ENCODE measurements at regions not wholly inside any gene's neighbourhood (a gene's known extent, or its start where the extent isn't known, plus 50 kb on each side); places are given as distances from the start of the nearest gene placed in this dataset.

DNA sequence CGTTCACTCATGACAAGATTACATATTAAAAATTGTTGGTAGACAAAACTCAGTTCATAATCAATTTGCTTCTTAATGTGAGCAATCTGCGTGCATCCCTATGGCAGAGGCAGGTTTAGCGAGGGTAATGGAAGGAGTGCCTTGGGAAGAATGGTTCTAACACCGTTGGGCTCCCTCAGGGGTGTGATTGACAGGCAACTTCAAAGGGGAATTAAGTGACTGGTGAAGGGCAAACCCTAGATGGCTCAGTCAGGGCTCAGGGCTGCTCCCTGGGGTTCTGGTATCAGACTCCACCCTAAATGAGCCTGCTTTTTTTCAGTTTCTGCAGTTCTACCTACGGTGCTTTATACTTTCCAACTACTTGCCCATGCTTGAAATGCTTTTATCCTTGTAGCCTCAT lies 419.5 kb upstream of the CELF4 start:
- no peak for TF ChIP-seq POLR2AphosphoS5 (IDR thresholded peaks at IDR 0.05)
- no peak for TF ChIP-seq POLR2A (IDR thresholded peaks at IDR 0.05)
- TF ChIP-seq, protein P1, sequence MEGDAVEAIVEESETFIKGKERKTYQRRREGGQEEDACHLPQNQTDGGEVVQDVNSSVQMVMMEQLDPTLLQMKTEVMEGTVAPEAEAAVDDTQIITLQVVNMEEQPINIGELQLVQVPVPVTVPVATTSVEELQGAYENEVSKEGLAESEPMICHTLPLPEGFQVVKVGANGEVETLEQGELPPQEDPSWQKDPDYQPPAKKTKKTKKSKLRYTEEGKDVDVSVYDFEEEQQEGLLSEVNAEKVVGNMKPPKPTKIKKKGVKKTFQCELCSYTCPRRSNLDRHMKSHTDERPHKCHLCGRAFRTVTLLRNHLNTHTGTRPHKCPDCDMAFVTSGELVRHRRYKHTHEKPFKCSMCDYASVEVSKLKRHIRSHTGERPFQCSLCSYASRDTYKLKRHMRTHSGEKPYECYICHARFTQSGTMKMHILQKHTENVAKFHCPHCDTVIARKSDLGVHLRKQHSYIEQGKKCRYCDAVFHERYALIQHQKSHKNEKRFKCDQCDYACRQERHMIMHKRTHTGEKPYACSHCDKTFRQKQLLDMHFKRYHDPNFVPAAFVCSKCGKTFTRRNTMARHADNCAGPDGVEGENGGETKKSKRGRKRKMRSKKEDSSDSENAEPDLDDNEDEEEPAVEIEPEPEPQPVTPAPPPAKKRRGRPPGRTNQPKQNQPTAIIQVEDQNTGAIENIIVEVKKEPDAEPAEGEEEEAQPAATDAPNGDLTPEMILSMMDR (IDR thresholded peaks at IDR 0.05), result no peak
- no peak for DNase-seq (ENCODE audit: low spot score in 2 of 2)
- Histone ChIP-seq H3K27ac (no peak overlapping the region), H3K4me1 (no peaks in the 10 kb centered on the region), H3K36me3 (no peaks in the 10 kb centered on the region), H3K27me3 (no peaks in the 10 kb centered on the region), H3K9me3 (no peaks in the 10 kb centered on the region), H3K4me3 (no peak overlapping the region)
- intact Hi-C loops (cut with DNase I; ENCODE audit: low total_unique reads), result no loop called here

- Histone ChIP-seq H3K27me3 (no peaks in the 10 kb centered on the region), H3K9me3 (peaks cover 0 to 2% of the 10 kb centered on the region in 2 donors), H3K4me3 (no peak overlapping the region), H3K36me3 (no peaks in the 10 kb centered on the region), H3K27ac (no peak overlapping the region), H3K4me1 (no peaks in the 10 kb centered on the region)
- DNase-seq (ENCODE audit: low spot score in 2 of 2), result no peak
- intact Hi-C loops (cut with DNase I; ENCODE audit: low total_unique reads), result no loop called here
- TF ChIP-seq POLR2A (IDR thresholded peaks at IDR 0.05) (no peak), POLR2AphosphoS5 (IDR thresholded peaks at IDR 0.05) (no peak)
- TF ChIP-seq, protein P1 (IDR thresholded peaks at IDR 0.05), result no peak
These were observed 415.0 kb upstream of the CELF4 start for GRCh38 chr18:37980556-37980955.

DNA sequence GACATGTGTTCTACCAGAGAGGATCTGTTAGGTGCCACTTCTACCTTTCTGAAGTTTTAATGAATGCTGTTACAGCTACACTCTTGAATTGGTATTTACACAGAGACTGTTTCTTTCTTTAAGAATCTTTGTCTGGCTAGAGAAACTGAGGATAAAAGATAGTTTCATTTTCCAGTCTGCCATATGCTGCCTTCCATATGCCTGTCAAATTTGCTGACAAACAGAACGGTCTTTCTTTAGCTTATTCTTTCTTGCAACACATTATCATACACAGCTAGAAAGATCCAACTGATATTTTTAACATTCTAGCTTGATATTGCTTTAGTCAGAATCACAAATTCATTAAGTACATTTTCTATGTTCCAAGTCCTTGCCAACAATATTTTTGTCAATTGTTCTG lies 409.8 kb upstream of the CELF4 start:
- Histone ChIP-seq H3K4me1 (no peaks in the 10 kb centered on the region), H3K9me3 (peaks cover 0 to 19% of the 10 kb centered on the region in 2 donors), H3K36me3 (no peaks in the 10 kb centered on the region), H3K4me3 (no peak overlapping the region), H3K27me3 (no peaks in the 10 kb centered on the region), H3K27ac (no peak overlapping the region)
- DNase-seq (ENCODE audit: low spot score in 2 of 2), result no peak
- TF ChIP-seq POLR2A (IDR thresholded peaks at IDR 0.05) (no peak), POLR2AphosphoS5 (IDR thresholded peaks at IDR 0.05) (no peak)
- TF ChIP-seq, protein P1 (IDR thresholded peaks at IDR 0.05), result no peak
- intact Hi-C loops (cut with DNase I; ENCODE audit: low total_unique reads), result no loop called here

DNA sequence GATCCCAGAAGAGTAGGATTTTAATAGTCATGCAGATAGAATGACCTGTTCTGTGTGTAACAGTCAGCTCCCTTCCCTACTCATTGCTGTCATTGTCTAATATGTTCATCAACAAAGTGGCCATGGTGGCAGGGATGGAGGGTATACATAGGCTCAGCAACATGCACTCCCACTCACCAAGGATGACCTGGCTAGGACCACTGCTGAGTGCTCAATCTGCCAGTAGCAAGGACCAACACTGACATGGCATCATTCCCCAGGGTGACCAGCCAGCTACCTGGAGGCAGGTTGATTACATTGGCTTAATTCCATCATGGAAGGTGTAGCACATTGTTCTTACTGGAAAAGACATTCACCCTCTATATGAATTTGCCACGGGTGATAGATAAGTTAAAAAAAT lies 401.7 kb upstream of the CELF4 start:
- Histone ChIP-seq H3K36me3 (no peaks in the 10 kb centered on the region), H3K27ac (no peak overlapping the region), H3K27me3 (no peaks in the 10 kb centered on the region), H3K9me3 (no peaks in the 10 kb centered on the region), H3K4me1 (no peaks in the 10 kb centered on the region), H3K4me3 (no peak overlapping the region)
- DNase-seq (ENCODE audit: low spot score in 2 of 2), result no peak
- TF ChIP-seq POLR2AphosphoS5 (IDR thresholded peaks at IDR 0.05) (no peak), POLR2A (IDR thresholded peaks at IDR 0.05) (no peak)
- TF ChIP-seq, protein P1 (IDR thresholded peaks at IDR 0.05), result no peak
- intact Hi-C loops (cut with DNase I; ENCODE audit: low total_unique reads), result no loop called here

GRCh38 chr18:37965572-37965970 lies 400.0 kb upstream of the CELF4 start:
- no peak for DNase-seq (ENCODE audit: low spot score in 2 of 2)
- H3K4me1 ChIP-seq, result no peaks in the 10 kb centered on the region
- H3K4me3 ChIP-seq, result no peak overlapping the region
- no peaks in the 10 kb centered on the region for H3K36me3 ChIP-seq
- no peaks in the 10 kb centered on the region for H3K27me3 ChIP-seq
- H3K9me3 ChIP-seq, result peaks cover 3 to 4% of the 10 kb centered on the region in 2 donors
- intact Hi-C loops (cut with DNase I; ENCODE audit: low total_unique reads), result no loop called here
- H3K27ac ChIP-seq, result no peak overlapping the region
- TF ChIP-seq POLR2AphosphoS5 (IDR thresholded peaks at IDR 0.05) (no peak), POLR2A (IDR thresholded peaks at IDR 0.05) (no peak)
- TF ChIP-seq, protein P1 (IDR thresholded peaks at IDR 0.05), result no peak
